OCI-LY3 (cell line): ENCODE measurements at regions not wholly inside any gene's neighbourhood (a gene's known extent, or its start where the extent isn't known, plus 50 kb on each side); places are given as distances from the start of the nearest gene placed in this dataset.

Experiments
- EZH2phosphoT487 ChIP-seq: fragments of 200-600 bp; shearing (Covaris generic); IDR thresholded peaks from 2 replicates; pipeline ENCODE4 v1.6.1; 2018; ENCODE audit warnings: antibody characterized with exemption, mixed run types, low read depth
- TF ChIP-seq, protein P1 (sequence below): fragments of 200-600, 300-600 bp; sonication (generic); IDR thresholded peaks from 2 replicates; pipeline ENCODE4 v1.5.1; 2014; ENCODE audit warnings: antibody characterized with exemption, low read length, low read depth

DNA sequence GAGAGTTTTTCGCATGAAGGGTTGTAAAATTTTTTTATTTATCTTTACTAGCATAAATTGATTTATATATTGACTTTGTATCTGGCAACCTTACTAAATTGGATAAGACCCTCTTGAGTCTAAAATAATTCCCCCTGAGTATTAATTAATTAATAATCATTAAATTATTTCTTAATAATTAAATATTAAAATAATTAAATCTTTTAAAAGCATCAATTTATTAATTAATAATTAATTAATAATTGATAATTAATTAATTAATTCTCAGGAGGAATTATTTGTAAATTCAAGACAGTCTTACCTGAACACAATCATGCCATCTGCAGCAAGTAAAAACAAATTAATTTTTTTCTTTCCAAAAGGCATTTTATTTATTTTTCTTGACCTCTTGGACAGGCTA, 370.4 kb upstream of the PTPRD start:
- TF ChIP-seq, protein P1, sequence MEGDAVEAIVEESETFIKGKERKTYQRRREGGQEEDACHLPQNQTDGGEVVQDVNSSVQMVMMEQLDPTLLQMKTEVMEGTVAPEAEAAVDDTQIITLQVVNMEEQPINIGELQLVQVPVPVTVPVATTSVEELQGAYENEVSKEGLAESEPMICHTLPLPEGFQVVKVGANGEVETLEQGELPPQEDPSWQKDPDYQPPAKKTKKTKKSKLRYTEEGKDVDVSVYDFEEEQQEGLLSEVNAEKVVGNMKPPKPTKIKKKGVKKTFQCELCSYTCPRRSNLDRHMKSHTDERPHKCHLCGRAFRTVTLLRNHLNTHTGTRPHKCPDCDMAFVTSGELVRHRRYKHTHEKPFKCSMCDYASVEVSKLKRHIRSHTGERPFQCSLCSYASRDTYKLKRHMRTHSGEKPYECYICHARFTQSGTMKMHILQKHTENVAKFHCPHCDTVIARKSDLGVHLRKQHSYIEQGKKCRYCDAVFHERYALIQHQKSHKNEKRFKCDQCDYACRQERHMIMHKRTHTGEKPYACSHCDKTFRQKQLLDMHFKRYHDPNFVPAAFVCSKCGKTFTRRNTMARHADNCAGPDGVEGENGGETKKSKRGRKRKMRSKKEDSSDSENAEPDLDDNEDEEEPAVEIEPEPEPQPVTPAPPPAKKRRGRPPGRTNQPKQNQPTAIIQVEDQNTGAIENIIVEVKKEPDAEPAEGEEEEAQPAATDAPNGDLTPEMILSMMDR, result no peak
- TF ChIP-seq EZH2phosphoT487, result no peak
